GM23338 (cell line): ENCODE measurements at regions not wholly inside any gene's neighbourhood (a gene's known extent, or its start where the extent isn't known, plus 50 kb on each side); places are given as distances from the start of the nearest gene placed in this dataset.

Experiments
- ATAC-seq: fragments of 200-7000 bp; cut with Tn5 transposase; 3 replicates; pipeline ENCODE4 v1.9.1; 2020
- DNase-seq: peaks from one replicate; pipeline ENCODE4 v3.0.0-alpha.2; 2015; ENCODE audit warnings: low spot score
- H2AFZ ChIP-seq: fragments of 200-600 bp; sonication (generic); 2 replicates; pipeline ENCODE4 v1.8.0; 2016; ENCODE audit warnings: antibody characterized with exemption, mild to moderate bottlenecking, moderate library complexity
- H3F3A ChIP-seq: fragments of 200-600 bp; sonication (generic); replicated peaks from 2 replicates; pipeline ENCODE4 v1.8.0; 2017; ENCODE audit warnings: antibody characterized with exemption, mixed run types, low read depth
- H3K27ac ChIP-seq: fragments of 200-600 bp; sonication (generic); 2 replicates; pipeline ENCODE4 v1.6.1; 2016; ENCODE audit warnings: low read depth
- H3K27me3 ChIP-seq: fragments of 200-600 bp; sonication (generic); 2 replicates; pipeline ENCODE4 v1.8.0; 2016; ENCODE audit warnings: mild to moderate bottlenecking, mixed run types, moderate library complexity; ENCODE audit not compliant: insufficient read depth
- H3K36me3 ChIP-seq: fragments of 200-600 bp; sonication (generic); 2 replicates; pipeline ENCODE4 v1.8.0; 2016; ENCODE audit warnings: mild to moderate bottlenecking; ENCODE audit not compliant: insufficient read depth
- H3K4me1 ChIP-seq: fragments of 200-600 bp; sonication (generic); 2 replicates; pipeline ENCODE4 v1.8.0; 2016; ENCODE audit warnings: mild to moderate bottlenecking, moderate library complexity; ENCODE audit not compliant: insufficient read depth
- H3K4me2 ChIP-seq: fragments of 200-600 bp; sonication (generic); 2 replicates; pipeline ENCODE4 v1.7.1; 2017; ENCODE audit warnings: mixed run types
- H3K4me3 ChIP-seq: fragments of 200-600 bp; sonication (generic); 2 replicates; pipeline ENCODE4 v1.6.1; 2016; ENCODE audit warnings: mixed run types
- H3K79me2 ChIP-seq: fragments of 200-600 bp; sonication (generic); replicated peaks from 2 replicates; pipeline ENCODE4 v1.8.0; 2017; ENCODE audit warnings: mild to moderate bottlenecking; ENCODE audit not compliant: insufficient read depth
- H3K9me2 ChIP-seq: fragments of 200-600 bp; sonication (generic); 2 replicates; pipeline ENCODE4 v1.8.0; 2017; ENCODE audit not compliant: insufficient read depth
- H4K20me1 ChIP-seq: fragments of 200-600 bp; sonication (generic); replicated peaks from 2 replicates; pipeline ENCODE4 v1.8.0; 2017; ENCODE audit warnings: mild to moderate bottlenecking; ENCODE audit not compliant: insufficient read depth
- H3K27ac Mint-ChIP-seq: 2 replicates; pipeline ENCODE4 v1.8.0; 2020; ENCODE audit warnings: inconsistent platforms, mild to moderate bottlenecking, moderate library complexity, mixed read lengths
- H3K27me3 Mint-ChIP-seq: 3 replicates; pipeline ENCODE4 v1.8.0; 2022; ENCODE audit warnings: low read depth, mild to moderate bottlenecking, moderate library complexity, mixed read lengths, inconsistent platforms; ENCODE audit not compliant: insufficient read depth, poor library complexity
- H3K36me3 Mint-ChIP-seq: 3 replicates; pipeline ENCODE4 v1.8.0; 2021; ENCODE audit warnings: low read depth, mild to moderate bottlenecking, inconsistent platforms, moderate library complexity, mixed read lengths
- H3K4me1 Mint-ChIP-seq: 3 replicates; pipeline ENCODE4 v1.8.0; 2020; ENCODE audit warnings: mild to moderate bottlenecking, inconsistent platforms, mixed read lengths
- H3K4me3 Mint-ChIP-seq: 3 replicates; pipeline ENCODE4 v1.8.0; 2021; ENCODE audit warnings: moderate library complexity, mild to moderate bottlenecking, inconsistent platforms, mixed read lengths
- H3K9me3 Mint-ChIP-seq: 3 replicates; pipeline ENCODE4 v1.8.0; 2020; ENCODE audit warnings: moderate library complexity, mild to moderate bottlenecking, inconsistent platforms, mixed read lengths
- EZH2 ChIP-seq: fragments of 200-600 bp; sonication (generic); IDR thresholded peaks from one replicate; pipeline ENCODE4 v1.8.0; 2017; ENCODE audit warnings: antibody characterized with exemption, mild to moderate bottlenecking, low read depth; ENCODE audit not compliant: unreplicated experiment
- EZH2phosphoT487 ChIP-seq: fragments of 200-600 bp; sonication (generic); IDR thresholded peaks from one replicate; pipeline ENCODE4 v1.8.1; 2018; ENCODE audit warnings: antibody characterized with exemption; ENCODE audit not compliant: unreplicated experiment
- NANOG ChIP-seq: IDR thresholded peaks from 2 replicates; pipeline ENCODE4 v1.6.1; 2016; ENCODE audit warnings: antibody characterized with exemption, borderline replicate concordance
- POLR2AphosphoS5 ChIP-seq: IDR thresholded peaks from 2 replicates; pipeline ENCODE4 v1.6.1; 2016; ENCODE audit warnings: antibody characterized with exemption, low read depth
- STAT1 ChIP-seq: IDR thresholded peaks from one replicate; pipeline ENCODE4 v1.6.1; 2016; ENCODE audit warnings: antibody characterized with exemption; ENCODE audit not compliant: unreplicated experiment
- ZNF331 ChIP-seq: fragments of 250-450 bp; sonication (Bioruptor Pico); IDR thresholded peaks from 2 replicates; pipeline ENCODE4 v1.5.0; 2020; ENCODE audit warnings: low read depth, mild to moderate bottlenecking, moderate library complexity
- TF ChIP-seq, protein P1 (sequence below): IDR thresholded peaks from one replicate; pipeline ENCODE4 v1.6.1; 2018; ENCODE audit warnings: antibody characterized with exemption; ENCODE audit not compliant: unreplicated experiment
- TF ChIP-seq, protein P2 (sequence below), 2 experiments: fragments of 200-600 bp in 1 of 2; sonication (generic) in 1 of 2; conservative IDR thresholded peaks; 2 replicates each; pipeline versions ENCODE4 v1.5.1 to v1.6.1; 2016 to 2017; ENCODE audit warnings: antibody characterized with exemption in 2 of 2, low read depth in 2 of 2, mild to moderate bottlenecking in 2 of 2, moderate library complexity in 1 of 2

DNA sequence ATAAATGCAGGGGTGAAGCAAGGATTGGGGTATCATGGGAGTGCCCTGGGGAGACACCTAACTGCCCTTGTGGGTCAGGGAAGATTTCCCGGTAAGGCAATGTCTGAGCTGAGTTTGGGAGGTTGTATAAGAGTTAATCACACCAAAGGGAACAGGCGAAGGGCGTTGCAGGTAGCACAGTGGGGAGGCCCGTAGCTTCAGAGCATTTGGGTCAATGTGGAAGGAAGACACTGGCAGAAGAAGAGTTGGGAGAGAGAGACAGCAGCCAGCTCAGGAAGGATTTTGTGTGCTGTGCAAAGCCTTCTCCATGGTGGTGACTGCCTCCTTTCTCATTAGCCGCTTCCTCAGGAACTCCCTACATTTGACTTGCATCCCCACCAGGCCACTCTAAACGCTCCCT is 80.8 kb upstream of the LEP start:
- DNase-seq (no peak), ATAC-seq (no peak)
- Mint-ChIP-seq H3K36me3 (no peaks in the 10 kb centered on the region), H3K4me1 (peaks cover 18% of the 10 kb centered on the region), H3K27ac (no peak overlapping the region), H3K9me3 (no peaks in the 10 kb centered on the region; the same call in 2 of the 3 replicates), H3K27me3 (peaks cover 29% of the 10 kb centered on the region), H3K4me3 (no peak overlapping the region)
- Histone ChIP-seq H3K4me3 (no peak overlapping the region), H3K9me2 (peaks cover 4% of the 10 kb centered on the region; the same call in 1 of the 2 replicates), H2AFZ (no peak overlapping the region), H3K36me3 (no peaks in the 10 kb centered on the region), H3K27ac (no peak overlapping the region), H4K20me1 (no peaks in the 10 kb centered on the region), H3F3A (no peaks in the 10 kb centered on the region), H3K27me3 (peaks cover 42% of the 10 kb centered on the region), H3K4me1 (peaks cover 5% of the 10 kb centered on the region), H3K79me2 (no peaks in the 10 kb centered on the region), H3K4me2 (no peak overlapping the region)
- TF ChIP-seq EZH2 (no peak), NANOG (no peak)
- TF ChIP-seq, protein P1, sequence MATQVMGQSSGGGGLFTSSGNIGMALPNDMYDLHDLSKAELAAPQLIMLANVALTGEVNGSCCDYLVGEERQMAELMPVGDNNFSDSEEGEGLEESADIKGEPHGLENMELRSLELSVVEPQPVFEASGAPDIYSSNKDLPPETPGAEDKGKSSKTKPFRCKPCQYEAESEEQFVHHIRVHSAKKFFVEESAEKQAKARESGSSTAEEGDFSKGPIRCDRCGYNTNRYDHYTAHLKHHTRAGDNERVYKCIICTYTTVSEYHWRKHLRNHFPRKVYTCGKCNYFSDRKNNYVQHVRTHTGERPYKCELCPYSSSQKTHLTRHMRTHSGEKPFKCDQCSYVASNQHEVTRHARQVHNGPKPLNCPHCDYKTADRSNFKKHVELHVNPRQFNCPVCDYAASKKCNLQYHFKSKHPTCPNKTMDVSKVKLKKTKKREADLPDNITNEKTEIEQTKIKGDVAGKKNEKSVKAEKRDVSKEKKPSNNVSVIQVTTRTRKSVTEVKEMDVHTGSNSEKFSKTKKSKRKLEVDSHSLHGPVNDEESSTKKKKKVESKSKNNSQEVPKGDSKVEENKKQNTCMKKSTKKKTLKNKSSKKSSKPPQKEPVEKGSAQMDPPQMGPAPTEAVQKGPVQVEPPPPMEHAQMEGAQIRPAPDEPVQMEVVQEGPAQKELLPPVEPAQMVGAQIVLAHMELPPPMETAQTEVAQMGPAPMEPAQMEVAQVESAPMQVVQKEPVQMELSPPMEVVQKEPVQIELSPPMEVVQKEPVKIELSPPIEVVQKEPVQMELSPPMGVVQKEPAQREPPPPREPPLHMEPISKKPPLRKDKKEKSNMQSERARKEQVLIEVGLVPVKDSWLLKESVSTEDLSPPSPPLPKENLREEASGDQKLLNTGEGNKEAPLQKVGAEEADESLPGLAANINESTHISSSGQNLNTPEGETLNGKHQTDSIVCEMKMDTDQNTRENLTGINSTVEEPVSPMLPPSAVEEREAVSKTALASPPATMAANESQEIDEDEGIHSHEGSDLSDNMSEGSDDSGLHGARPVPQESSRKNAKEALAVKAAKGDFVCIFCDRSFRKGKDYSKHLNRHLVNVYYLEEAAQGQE, result no peak

DNA sequence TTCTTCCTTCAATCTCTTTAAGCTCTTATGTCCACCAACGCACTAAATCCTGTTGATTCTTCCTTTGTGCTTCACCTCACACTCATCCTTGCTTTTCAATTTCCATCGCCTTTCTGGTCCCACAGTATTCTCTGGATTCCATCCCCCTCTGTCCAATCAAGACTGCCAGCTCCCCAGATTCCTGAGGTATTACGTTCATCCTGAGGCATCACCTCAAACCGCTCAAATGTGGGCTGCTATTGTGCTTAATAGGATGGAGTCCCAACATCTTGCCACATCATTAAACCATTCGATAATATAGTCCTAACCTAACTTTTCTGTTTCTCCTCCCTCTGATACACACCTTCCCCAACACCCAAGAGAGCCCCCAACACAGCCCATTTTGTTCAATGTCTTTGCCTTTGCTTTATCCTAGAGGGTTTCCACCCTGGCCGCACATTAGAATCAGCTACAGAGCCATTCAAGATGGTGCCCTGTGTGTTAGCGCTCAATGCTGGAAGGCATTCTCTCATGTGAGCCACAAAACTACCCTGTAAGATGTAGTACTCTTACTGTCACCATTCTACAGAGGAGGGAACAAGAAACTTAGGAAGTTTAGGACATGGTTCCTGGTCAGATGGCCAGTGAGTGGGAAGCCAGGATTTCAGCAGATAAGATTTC is 79.5 kb upstream of the LEP start:
- H3K4me3 ChIP-seq, result no peak overlapping the region
- H3F3A ChIP-seq, result no peaks in the 10 kb centered on the region
- no peaks in the 10 kb centered on the region for H4K20me1 ChIP-seq
- peaks cover 4% of the 10 kb centered on the region; the same call in 1 of the 2 replicates for H3K9me2 ChIP-seq
- H3K36me3 ChIP-seq, result no peaks in the 10 kb centered on the region
- no peak for DNase-seq
- no peaks in the 10 kb centered on the region for H3K36me3 Mint-ChIP-seq
- no peak overlapping the region for H3K4me2 ChIP-seq
- peaks cover 41% of the 10 kb centered on the region for H3K27me3 Mint-ChIP-seq
- H3K79me2 ChIP-seq, result no peaks in the 10 kb centered on the region
- H3K27ac Mint-ChIP-seq, result no peak overlapping the region
- peaks cover 6% of the 10 kb centered on the region; the same call in 1 of the 2 replicates for H3K4me1 ChIP-seq
- H3K4me3 Mint-ChIP-seq, result no peak overlapping the region
- TF ChIP-seq STAT1 (no peak), EZH2 (no peak), EZH2phosphoT487 (no peak), POLR2AphosphoS5 (no peak), ZNF331 (no peak), NANOG (no peak)
- TF ChIP-seq, protein P2, sequence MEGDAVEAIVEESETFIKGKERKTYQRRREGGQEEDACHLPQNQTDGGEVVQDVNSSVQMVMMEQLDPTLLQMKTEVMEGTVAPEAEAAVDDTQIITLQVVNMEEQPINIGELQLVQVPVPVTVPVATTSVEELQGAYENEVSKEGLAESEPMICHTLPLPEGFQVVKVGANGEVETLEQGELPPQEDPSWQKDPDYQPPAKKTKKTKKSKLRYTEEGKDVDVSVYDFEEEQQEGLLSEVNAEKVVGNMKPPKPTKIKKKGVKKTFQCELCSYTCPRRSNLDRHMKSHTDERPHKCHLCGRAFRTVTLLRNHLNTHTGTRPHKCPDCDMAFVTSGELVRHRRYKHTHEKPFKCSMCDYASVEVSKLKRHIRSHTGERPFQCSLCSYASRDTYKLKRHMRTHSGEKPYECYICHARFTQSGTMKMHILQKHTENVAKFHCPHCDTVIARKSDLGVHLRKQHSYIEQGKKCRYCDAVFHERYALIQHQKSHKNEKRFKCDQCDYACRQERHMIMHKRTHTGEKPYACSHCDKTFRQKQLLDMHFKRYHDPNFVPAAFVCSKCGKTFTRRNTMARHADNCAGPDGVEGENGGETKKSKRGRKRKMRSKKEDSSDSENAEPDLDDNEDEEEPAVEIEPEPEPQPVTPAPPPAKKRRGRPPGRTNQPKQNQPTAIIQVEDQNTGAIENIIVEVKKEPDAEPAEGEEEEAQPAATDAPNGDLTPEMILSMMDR (conservative IDR thresholded peaks at IDR 0.05; ENCODE audit: low read depth in 2 of 2), result no peak
- peaks cover 55% of the 10 kb centered on the region for H3K27me3 ChIP-seq
- no peak overlapping the region for H2AFZ ChIP-seq
- no peak for ATAC-seq
- no peaks in the 10 kb centered on the region; the same call in 2 of the 3 replicates for H3K9me3 Mint-ChIP-seq
- no peak overlapping the region for H3K27ac ChIP-seq
- peaks cover 22% of the 10 kb centered on the region for H3K4me1 Mint-ChIP-seq
